Liver (tissue), 3 donors: ENCODE measurements at regions not wholly inside any gene's neighbourhood (a gene's known extent, or its start where the extent isn't known, plus 50 kb on each side); places are given as distances from the start of the nearest gene placed in this dataset.

Source experiments
- CTCF ChIP-seq: fragments of 150-350 bp; IDR thresholded peaks from 2 replicates; pipeline ENCODE4 v1.5.1; 2017; ENCODE audit warnings: improper control_type of control experiment, low read depth, low read length; ENCODE audit not compliant: missing input control
- JUND ChIP-seq, 2 donors: IDR thresholded peaks; 2 replicates each; pipeline ENCODE4 v1.6.1; 2016; ENCODE audit warnings: antibody characterized with exemption in 2 of 2
- MAX ChIP-seq: IDR thresholded peaks from 2 replicates; pipeline ENCODE4 v1.6.1; 2016; ENCODE audit warnings: antibody characterized with exemption
- RXRA ChIP-seq, 2 donors: IDR thresholded peaks; 2 replicates each; pipeline ENCODE4 v1.6.1; 2017 to 2018; ENCODE audit warnings: antibody characterized with exemption in 2 of 2, mild to moderate bottlenecking in 1 of 2
- SP1 ChIP-seq: IDR thresholded peaks from 2 replicates; pipeline ENCODE4 v1.6.1; 2018; ENCODE audit warnings: antibody characterized with exemption, mild to moderate bottlenecking
- TAF1 ChIP-seq: conservative IDR thresholded peaks from 2 replicates; pipeline ENCODE4 v1.6.1; 2016; ENCODE audit warnings: antibody characterized with exemption, mild to moderate bottlenecking
- YY1 ChIP-seq: IDR thresholded peaks from 2 replicates; pipeline ENCODE4 v1.6.1; 2016; ENCODE audit warnings: antibody characterized with exemption, mild to moderate bottlenecking
- TF ChIP-seq, protein P1 (sequence below): IDR thresholded peaks from 2 replicates; pipeline ENCODE4 v1.6.1; 2016; ENCODE audit warnings: antibody characterized with exemption
- donor health status: healthy.
- donor health status: healthy.

DNA sequence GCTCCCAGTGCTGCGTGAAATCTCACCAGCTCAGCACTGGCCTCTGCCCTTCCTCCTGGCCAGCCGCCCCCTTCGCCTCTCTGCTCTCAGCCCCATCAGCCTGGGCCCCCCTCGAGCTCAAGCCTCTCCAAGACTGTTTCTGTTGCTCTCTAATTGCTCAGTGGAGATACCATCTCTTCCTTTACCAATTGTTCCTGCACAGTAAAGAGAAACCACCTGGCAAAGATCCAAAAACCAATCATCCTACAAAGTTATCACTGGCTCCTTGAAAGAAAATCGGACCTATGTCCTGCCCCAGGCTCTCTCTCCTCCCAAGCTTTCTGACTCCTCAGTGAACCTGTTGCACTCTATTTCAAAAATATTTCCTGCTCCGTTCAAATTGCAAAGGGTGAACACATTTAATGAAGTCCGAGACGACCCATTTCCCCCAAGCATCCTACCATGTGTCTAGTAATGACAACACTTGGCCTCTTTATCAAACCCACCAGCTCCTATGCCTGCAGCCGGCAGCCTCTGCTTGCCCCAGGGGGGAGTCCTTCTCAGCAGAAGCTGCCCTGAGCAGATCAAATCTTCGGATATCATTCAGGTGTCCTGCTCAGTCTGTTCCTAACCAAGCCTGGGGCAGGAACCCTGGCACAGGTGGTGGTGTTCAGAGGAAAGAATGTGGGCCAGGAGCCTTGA lies 53.7 kb upstream of the FAM174B start:
- TF ChIP-seq YY1, result no peak
- no peak for TF ChIP-seq CTCF
- no peak for TF ChIP-seq JUND (IDR thresholded peaks at IDR 0.05)
- no peak for TF ChIP-seq TAF1
- TF ChIP-seq, protein P1, sequence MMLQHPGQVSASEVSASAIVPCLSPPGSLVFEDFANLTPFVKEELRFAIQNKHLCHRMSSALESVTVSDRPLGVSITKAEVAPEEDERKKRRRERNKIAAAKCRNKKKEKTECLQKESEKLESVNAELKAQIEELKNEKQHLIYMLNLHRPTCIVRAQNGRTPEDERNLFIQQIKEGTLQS, result no peak
- no peak for TF ChIP-seq MAX
- no peak for TF ChIP-seq SP1
- no peak for TF ChIP-seq RXRA (IDR thresholded peaks at IDR 0.05)
